GM08714 (cell line): ENCODE measurements at regions not wholly inside any gene's neighbourhood (a gene's known extent, or its start where the extent isn't known, plus 50 kb on each side); places are given as distances from the start of the nearest gene placed in this dataset.

Source experiments
- H3K4me3 ChIP-seq: fragments of 200-500 bp; sonication (Bioruptor generic); 2 replicates; pipeline ENCODE4 v1.5.1; 2014; ENCODE audit warnings: mild to moderate bottlenecking, low read length, inconsistent platforms
- ZNF274 ChIP-seq: IDR thresholded peaks from 2 replicates; pipeline ENCODE4 v1.6.1; 2012; ENCODE audit warnings: mild to moderate bottlenecking, low read depth, low read length

GRCh38 chr13:73366241-73366640 is 307.4 kb downstream of the KLF5 start:
- no peak overlapping the region for H3K4me3 ChIP-seq
- no peak for TF ChIP-seq ZNF274

GRCh38 chr13:73365681-73366080 is 306.9 kb downstream of the KLF5 start:
- TF ChIP-seq ZNF274: no peak
- H3K4me3 ChIP-seq: no peak overlapping the region

GRCh38 chr13:73365252-73365651 is 306.4 kb downstream of the KLF5 start:
- H3K4me3 ChIP-seq: no peak overlapping the region
- no peak for TF ChIP-seq ZNF274

- no peak for TF ChIP-seq ZNF274
- H3K4me3 ChIP-seq: no peak overlapping the region
Observed at GRCh38 chr13:73364736-73365135, 305.9 kb downstream of the KLF5 start.

GRCh38 chr13:73358606-73359095 is 299.8 kb downstream of the KLF5 start:
- TF ChIP-seq ZNF274: no peak
- no peak overlapping the region for H3K4me3 ChIP-seq

GRCh38 chr13:73355134-73355533 is 296.3 kb downstream of the KLF5 start:
- no peak for TF ChIP-seq ZNF274
- no peak overlapping the region for H3K4me3 ChIP-seq

- H3K4me3 ChIP-seq: no peak overlapping the region
- TF ChIP-seq ZNF274: no peak
Observed at GRCh38 chr13:73351730-73352129, 292.9 kb downstream of the KLF5 start.

GRCh38 chr13:73341748-73342147 is 282.9 kb downstream of the KLF5 start:
- TF ChIP-seq ZNF274: no peak

GRCh38 chr13:73340069-73340468 is 281.3 kb downstream of the KLF5 start:
- no peak for TF ChIP-seq ZNF274
- H3K4me3 ChIP-seq: no peak overlapping the region

More at GRCh38 chr13:73341748-73342147, 282.9 kb downstream of the KLF5 start:
- no peak overlapping the region for H3K4me3 ChIP-seq

- TF ChIP-seq ZNF274: no peak
- H3K4me3 ChIP-seq: no peak overlapping the region
Observed at GRCh38 chr13:73339086-73339485, 280.3 kb downstream of the KLF5 start.

GRCh38 chr13:73338389-73338788 is 279.6 kb downstream of the KLF5 start:
- no peak for TF ChIP-seq ZNF274
- no peak overlapping the region for H3K4me3 ChIP-seq

GRCh38 chr13:73337532-73337931 is 278.7 kb downstream of the KLF5 start:
- TF ChIP-seq ZNF274: no peak

GRCh38 chr13:73336773-73337172 is 278.0 kb downstream of the KLF5 start:
- TF ChIP-seq ZNF274: no peak

More at GRCh38 chr13:73337532-73337931, 278.7 kb downstream of the KLF5 start:
- no peak overlapping the region for H3K4me3 ChIP-seq

GRCh38 chr13:73335944-73336343 is 277.1 kb downstream of the KLF5 start:
- no peak overlapping the region for H3K4me3 ChIP-seq
- TF ChIP-seq ZNF274: no peak

More at GRCh38 chr13:73336773-73337172, 278.0 kb downstream of the KLF5 start:
- H3K4me3 ChIP-seq: no peak overlapping the region

GRCh38 chr13:73335210-73335609 is 276.4 kb downstream of the KLF5 start:
- no peak overlapping the region for H3K4me3 ChIP-seq
- TF ChIP-seq ZNF274: no peak

GRCh38 chr13:73334445-73334844 is 275.6 kb downstream of the KLF5 start:
- no peak overlapping the region for H3K4me3 ChIP-seq
- TF ChIP-seq ZNF274: no peak

GRCh38 chr13:73331556-73331955 is 272.8 kb downstream of the KLF5 start:
- H3K4me3 ChIP-seq: no peak overlapping the region
- no peak for TF ChIP-seq ZNF274
